DMS153 treated with DMSO at 0.1 percent for 48 hours (cell line): ENCODE measurements at regions not wholly inside any gene's neighbourhood (a gene's known extent, or its start where the extent isn't known, plus 50 kb on each side); places are given as distances from the start of the nearest gene placed in this dataset.
"Not testable (repeated sequence)": the region's sequence is repeated elsewhere in the genome, so short reads cannot be mapped to it uniquely, and the experiment has no call there.

ENCODE experiments used
- DNase-seq: peaks from one replicate; lab custom pipeline; 2025; ENCODE audit not compliant: unreplicated experiment; lab: John Stamatoyannopoulos, UW

GRCh38 chr14:70269582-70269981 is 80.8 kb upstream of the SLC8A3 start:
- DNase-seq, result no peak

- DNase-seq, result no peak
These were observed 80.0 kb upstream of the SLC8A3 start for GRCh38 chr14:70268760-70269159.

GRCh38 chr14:70266157-70266556 is 77.4 kb upstream of the SLC8A3 start:
- DNase-seq, result no peak

GRCh38 chr14:70265422-70265821 is 76.7 kb upstream of the SLC8A3 start:
- DNase-seq, result no peak

GRCh38 chr14:70259420-70259819 is 70.7 kb upstream of the SLC8A3 start:
- DNase-seq, result no peak

GRCh38 chr14:70257526-70257925 is 68.8 kb upstream of the SLC8A3 start:
- DNase-seq, result peak; percentile 18

GRCh38 chr14:70256601-70257000 is 67.8 kb upstream of the SLC8A3 start:
- no peak for DNase-seq

GRCh38 chr14:70255071-70256057 is 66.6 kb upstream of the SLC8A3 start:
- not testable (repeated sequence) for DNase-seq

- peak; percentile 32 for DNase-seq
These were observed 65.8 kb upstream of the SLC8A3 start for GRCh38 chr14:70254476-70254961.

- DNase-seq, result not testable (repeated sequence)
These were observed 64.8 kb upstream of the SLC8A3 start for GRCh38 chr14:70253547-70253946.

- no peak for DNase-seq
These were observed 56.3 kb upstream of the SLC8A3 start for GRCh38 chr14:70245026-70245425.

GRCh38 chr14:70239802-70240201 is 51.1 kb upstream of the SLC8A3 start:
- DNase-seq, result no peak

GRCh38 chr14:70238635-70239034 is 49.9 kb upstream of the SLC8A3 start:
- DNase-seq, result not testable (repeated sequence)
